ENCODE measurements at regions not wholly inside any gene's neighbourhood (a gene's known extent, or its start where the extent isn't known, plus 50 kb on each side); places are given as distances from the start of the nearest gene placed in this dataset.
"Not testable (repeated sequence)": the region's sequence is repeated elsewhere in the genome, so short reads cannot be mapped to it uniquely, and the experiment has no call there.

DNA sequence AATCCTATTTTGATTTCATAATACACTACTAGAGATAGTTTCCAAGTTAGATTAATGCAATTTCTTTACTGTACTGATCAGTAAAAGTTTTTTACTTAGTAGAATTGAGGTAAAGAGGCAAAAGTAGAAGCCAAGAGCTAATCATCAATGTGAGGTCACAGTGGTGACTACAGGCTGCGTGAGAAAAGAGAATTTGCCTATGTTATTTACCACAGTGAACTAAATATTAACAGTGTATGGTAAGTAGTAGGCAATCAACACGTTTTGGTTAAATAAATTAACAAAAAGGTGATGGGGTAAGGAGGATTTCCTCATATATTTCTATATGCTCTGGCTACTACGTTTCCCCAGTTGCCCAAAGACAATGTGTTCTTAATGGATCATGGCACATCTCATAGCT lies 202.2 kb upstream of the CMC1 start:
- no peak for DNase-seq

GRCh38 chr3:28039829-28040228 lies 201.6 kb upstream of the CMC1 start:
- no peak for DNase-seq

DNA sequence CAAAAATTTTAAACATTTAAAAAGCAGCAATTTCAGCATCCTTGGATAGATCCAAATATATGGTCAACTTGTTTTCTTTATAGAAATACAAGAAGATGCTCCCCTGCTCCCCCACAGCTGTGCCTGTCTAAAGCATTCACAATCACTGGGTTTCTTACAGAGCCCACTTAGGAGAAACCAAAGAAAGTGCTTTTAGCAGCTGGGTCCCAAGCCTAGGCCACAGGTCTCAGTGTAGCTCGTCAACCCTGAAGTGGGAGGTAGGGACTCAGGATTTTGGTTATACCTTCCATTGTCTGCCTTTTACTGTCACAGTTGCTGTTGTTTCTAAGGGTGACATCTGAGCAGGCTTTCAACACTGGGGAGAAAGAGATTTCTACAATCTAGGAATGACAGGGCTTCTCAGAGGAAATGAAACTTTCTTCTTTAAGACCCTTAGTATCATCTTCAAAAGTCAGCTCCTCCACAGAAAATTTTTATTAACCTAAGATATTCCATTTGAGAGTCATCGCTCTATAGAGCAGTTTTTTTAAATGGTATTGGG lies 199.3 kb upstream of the CMC1 start:
- no peak for DNase-seq

GRCh38 chr3:28042707-28043106 lies 198.7 kb upstream of the CMC1 start:
- DNase-seq, result no peak

GRCh38 chr3:28050120-28050519 lies 191.3 kb upstream of the CMC1 start:
- no peak for DNase-seq

DNA sequence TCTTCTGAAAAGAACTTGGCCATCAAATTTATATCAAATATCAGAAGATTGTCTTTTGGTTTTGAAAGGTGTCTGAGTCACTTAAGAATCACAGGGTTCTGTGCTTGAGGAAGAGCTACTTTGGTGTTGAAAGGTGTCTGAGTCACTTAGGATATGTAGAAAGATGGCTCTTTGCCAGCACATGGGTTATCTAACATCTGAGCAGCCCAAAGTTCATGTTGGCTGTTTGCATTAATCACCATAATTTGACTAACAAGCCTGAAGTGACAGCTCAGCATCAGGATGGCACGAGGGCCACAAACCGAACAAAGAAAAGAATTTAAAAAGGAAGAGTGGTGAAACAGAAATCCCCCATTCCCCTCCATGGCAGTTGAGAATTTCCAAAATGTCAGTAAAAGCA lies 190.5 kb upstream of the CMC1 start:
- DNase-seq, result peak; percentile 30

GRCh38 chr3:28053759-28054158 lies 187.7 kb upstream of the CMC1 start:
- DNase-seq, result peak; percentile 71

DNA sequence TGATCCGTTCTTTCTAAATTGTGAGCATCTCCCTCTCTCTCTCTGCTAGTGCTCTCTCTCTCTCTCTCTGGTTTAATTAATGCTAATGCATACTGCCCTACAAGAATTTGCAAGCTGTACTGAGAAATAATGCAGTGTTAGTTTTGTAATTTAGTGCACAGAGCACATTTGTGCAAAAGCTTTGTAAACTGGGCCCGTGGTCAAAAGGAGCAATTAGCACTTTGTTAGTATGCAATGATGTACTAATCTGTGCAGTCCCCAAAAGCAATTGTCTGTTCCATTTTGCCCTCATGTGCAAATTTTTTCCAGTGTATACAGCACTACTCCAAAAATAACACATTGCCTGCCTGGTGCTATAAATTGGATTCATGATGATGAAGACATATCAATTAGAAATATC lies 184.6 kb upstream of the CMC1 start:
- DNase-seq, result no peak

- no peak for DNase-seq
Measured at GRCh38 chr3:28057539-28057938, 183.9 kb upstream of the CMC1 start.

DNA sequence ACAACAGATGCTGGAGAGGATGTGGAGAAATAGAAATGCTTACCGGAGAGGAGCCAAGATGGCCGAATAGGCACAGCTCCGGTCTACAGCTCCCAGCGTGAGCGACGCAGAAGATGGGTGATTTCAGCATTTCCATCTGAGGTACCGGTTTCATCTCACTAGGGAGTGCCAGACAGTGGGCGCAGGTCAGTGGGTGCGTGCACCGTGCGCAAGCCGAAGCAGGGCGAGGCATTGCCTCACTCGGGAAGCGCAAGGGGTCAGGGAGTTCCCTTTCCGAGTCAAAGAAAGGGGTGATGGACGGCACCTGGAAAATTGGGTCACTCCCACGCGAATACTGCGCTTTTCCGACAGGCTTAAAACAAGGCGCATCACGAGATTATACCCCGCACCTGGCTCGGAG lies 182.2 kb upstream of the CMC1 start:
- DNase-seq, result not testable (repeated sequence)

GRCh38 chr3:28066020-28066419 lies 175.4 kb upstream of the CMC1 start:
- no peak for DNase-seq

DNA sequence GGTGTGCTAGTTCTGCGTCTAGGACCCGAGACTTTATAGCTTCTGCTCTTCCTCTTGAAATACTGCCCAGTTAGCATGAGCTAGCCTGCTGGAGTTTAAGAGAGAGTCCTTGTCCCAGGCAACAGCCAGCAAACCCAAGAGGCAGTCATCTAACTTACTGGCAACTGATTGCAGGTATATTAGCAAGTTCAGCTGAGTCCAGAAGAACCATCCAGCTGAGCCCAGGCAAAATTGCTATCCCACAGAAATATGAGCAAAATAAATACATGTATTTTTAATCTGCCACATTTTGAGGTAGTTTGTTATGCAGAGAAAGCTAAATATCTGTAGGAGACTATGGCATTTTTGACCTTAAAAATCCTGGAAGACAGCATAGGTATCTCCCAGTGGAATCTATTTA lies 174.4 kb upstream of the CMC1 start:
- DNase-seq, result no peak

DNA sequence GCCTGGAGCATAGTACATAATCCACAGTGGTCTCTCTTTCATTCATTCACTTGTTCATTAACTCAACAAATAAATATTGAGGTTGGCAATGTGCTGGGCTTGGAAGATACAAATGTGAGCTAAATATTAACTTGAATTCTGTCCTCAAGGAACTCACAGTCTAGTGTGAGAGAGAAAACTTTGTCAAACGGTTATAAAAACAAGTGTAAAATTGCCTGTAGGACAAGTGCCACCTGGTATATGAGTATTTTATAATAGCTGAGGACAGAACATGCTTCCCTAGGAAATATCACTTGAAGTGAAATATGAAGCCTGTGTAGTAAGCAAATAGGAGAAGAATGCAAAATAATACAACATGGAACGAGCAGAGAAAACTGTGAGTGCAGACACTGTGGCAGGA lies 173.1 kb upstream of the CMC1 start:
- no peak for DNase-seq

GRCh38 chr3:28069438-28069837 lies 172.0 kb upstream of the CMC1 start:
- DNase-seq, result no peak

- DNase-seq, result no peak
Measured at GRCh38 chr3:28076246-28076645, 165.2 kb upstream of the CMC1 start.

DNA sequence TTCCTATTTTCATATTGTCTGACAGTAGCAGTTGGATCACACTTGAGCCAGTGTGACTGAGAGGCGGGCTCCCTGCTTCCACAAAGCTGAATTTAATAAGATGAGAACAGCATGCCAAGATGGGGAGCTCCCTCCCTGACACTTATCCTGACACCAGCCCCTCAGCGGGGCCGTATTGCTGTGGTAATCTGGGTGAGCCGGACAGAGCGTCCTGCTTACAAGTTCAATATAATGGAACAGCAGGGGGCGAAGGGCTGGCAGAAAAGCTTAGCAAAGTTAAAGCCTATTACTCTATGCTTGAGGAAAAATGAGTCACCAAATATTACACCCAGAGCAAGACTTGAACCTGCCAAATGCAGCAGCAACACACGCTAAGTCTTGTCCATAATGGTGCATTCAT lies 163.8 kb upstream of the CMC1 start:
- DNase-seq, result peak; percentile 29

GRCh38 chr3:28078536-28078935 lies 162.9 kb upstream of the CMC1 start:
- DNase-seq, result no peak

- no peak for DNase-seq
Measured at GRCh38 chr3:28080716-28081115, 160.7 kb upstream of the CMC1 start.

DNA sequence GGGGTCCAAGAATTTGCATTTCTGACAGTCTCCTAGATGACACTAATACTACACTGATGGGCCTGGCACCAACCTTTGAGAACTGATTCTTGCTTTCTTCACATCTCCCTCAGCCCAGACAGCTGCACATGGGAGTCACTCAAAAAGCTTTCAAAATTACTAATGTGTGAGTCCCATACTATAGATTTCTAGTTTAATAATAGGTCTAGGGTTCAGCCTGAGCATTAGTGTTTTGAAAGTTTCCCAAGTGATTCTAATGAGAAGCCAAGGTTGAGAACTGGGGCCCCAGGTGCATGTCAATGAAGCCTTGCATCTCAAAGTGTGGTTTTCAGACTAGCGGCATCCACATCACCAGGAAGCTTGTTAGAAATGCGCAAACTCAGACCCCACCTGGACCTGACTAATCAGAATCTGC lies 159.9 kb upstream of the CMC1 start:
- DNase-seq, result no peak

- no peak for DNase-seq
Measured at GRCh38 chr3:28087591-28087990, 153.8 kb upstream of the CMC1 start.

GRCh38 chr3:28088811-28089526 lies 152.4 kb upstream of the CMC1 start:
- DNase-seq, result no peak

GRCh38 chr3:28089527-28089897 lies 151.9 kb upstream of the CMC1 start:
- DNase-seq, result no peak

DNA sequence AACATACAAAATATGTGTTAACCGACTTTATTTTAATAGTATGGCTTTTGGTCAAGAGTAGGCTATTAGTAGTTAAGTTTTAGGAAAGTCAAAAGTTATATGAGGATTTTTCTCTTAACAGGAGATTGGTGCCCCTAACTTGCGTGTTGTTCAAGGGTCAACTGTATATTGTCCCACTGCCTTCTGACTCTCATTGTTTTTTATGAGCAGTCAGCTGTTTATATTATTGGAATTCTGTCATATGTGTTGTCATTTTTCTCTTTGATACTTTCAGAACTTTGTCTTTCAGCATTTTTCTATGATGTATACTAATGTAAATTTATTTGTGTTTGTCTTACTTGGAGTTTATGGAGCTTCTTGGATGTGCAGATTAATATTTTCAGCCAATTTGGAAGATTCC lies 142.1 kb upstream of the CMC1 start:
- DNase-seq, result no peak

GRCh38 chr3:28101705-28102104 lies 139.7 kb upstream of the CMC1 start:
- DNase-seq, result no peak

GRCh38 chr3:28103861-28104260 lies 137.6 kb upstream of the CMC1 start:
- no peak for DNase-seq
